HG03175 (cell line): ENCODE measurements at regions not wholly inside any gene's neighbourhood (a gene's known extent, or its start where the extent isn't known, plus 50 kb on each side); places are given as distances from the start of the nearest gene placed in this dataset.
A peak's percentile ranks its signal among the peaks of the same experiment; 100 is the strongest.

Experiments
- ATAC-seq: cut with Tn5 transposase; IDR thresholded peaks from one replicate; pipeline ENCODE4 v1.9.1; 2021; ENCODE audit warnings: mild to moderate bottlenecking, moderate library complexity; ENCODE audit not compliant: unreplicated experiment

GRCh38 chr3:106255870-106256248 is 387.0 kb upstream of the CBLB start:
- peak; percentile 90 for ATAC-seq

DNA sequence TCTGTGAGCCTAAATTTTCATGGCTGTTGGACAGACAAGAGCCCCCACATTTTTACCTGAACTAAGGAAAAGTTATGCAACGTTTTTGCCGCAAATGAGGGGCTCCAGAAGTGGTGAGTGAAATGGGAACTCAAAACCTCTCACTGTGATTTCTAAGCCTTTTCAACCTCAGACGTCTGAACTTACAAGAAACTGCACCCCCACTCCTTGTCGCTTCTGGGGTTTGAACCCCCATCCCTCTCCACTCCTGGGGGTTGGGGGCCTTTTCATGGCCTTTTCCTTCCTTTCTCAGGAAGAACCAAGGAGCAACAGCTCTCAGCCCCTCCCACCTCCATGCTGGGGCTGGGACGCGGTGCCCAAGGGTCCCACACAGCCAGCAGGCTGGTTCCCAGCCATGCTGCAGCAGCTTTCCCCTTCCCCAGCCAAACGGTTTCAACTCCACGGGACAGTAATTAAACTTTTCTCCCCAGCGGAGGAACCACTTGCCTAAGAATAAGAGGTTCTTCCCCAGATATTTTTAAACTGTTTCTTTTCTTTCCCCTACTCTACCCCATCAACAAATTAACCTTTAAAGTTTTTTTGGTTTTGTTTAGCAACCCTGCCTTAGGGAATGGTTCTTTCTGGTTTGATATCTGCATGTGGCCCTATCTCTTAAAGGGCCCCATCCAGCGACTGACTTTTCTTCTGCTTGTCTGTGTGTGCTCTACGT is 387.6 kb upstream of the CBLB start:
- ATAC-seq = peak; percentile 35

DNA sequence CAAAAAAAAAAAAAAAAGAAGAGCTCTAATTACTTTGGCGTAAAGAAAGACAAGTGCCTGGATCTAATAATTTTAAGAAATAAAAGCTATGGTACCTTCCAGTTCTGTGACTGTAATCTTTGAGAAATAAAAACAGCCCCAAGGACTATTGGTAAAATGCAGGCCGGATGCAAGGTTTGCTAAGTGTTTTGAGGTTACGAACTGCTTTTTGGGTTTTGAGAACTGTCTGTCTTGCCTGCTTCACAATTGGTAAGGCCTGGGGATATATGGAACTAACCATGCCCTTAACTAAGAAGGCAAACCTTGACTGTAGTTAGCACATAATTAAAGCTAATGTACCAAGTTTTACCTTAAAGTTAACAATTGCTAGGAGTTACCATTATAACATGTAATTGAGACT is 388.4 kb upstream of the CBLB start:
- peak; percentile 8 for ATAC-seq

DNA sequence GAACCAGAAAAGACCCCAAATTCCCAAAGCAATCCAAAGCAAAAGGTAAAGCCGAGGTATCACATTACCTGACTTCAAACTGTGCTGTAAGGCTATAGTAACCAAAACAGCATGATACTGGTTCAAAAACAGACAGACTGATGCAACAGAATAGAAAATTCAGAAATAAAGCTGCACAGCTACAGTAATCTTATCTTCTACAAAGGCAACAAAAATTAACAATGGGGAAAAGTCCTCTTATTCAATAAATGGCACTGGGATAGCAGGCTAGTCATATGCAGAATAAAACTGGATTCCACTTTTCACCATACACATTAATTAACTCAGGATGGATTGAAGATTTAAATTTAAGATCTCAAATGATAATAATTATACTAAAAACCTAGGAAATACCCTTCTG is 392.6 kb upstream of the CBLB start:
- ATAC-seq = no peak

DNA sequence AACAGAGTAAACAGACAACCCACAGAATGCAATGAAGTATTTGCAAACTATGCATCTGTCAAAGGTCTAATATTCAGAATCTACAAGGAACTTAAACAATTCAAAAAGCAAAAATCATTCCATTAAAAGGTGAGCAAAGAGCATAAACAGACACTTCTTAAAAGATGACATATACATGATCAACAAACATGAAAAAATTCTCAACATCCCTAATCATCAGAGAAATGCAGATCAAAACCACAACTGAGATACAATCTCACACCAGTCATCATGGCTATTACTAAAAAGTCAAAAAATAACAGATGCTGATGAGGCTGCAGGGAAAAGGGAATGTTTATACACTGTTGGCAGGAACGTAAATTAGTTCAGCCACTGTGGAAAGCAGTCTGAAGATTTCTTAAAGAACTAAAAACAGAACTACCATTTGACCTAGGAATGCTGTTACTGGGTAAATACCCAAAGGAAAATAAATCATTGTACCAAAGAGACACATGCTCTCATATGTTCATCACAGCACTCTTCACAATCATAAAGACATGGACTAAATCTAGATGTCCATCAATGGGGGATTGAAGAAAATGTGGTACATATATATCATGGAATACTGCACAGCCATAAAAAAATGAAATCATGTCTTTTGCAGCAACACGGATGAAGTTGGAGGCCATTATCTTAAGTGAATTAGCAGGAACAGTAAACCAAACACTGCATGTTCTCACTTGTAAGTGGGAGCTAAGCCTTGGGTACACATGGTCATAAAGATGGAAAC is 393.3 kb upstream of the CBLB start:
- ATAC-seq = no peak

DNA sequence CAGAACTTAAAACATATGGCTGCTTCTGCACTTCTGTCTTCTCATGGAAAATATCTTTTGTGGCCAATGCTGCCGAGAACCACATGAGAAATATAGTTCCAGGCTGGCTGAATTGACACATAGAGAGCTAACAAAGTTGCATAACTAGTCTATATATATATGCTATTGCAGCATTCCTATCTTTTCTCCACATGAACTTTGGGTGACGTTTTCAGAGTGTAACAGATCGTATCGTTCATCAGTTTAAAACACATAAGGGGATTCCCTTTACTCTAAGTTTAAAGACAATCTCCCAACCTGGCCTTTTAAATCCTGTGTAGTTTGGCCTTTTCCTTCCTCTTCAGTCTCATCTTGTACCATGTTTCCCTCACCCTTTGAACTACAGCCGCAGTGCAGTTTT is 394.2 kb upstream of the CBLB start:
- no peak for ATAC-seq

DNA sequence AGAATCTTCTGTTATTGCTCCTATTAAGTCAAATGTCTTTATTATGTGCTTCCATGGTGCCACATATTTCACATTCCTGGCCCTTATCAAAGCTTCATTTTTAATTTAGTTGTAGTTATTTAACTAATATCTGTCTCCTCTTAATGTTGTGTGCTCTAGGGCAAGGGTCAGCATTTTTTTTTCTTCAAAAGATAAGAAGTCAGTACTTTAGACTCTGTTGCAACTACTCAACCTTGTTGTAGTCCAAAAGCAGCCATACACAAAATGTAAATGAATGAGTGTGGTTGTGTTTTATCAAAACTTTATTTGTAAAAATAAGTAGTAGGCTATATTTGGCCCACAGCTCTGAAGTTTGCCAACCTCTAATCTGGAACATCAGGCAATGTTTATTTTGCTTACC is 394.7 kb upstream of the CBLB start:
- no peak for ATAC-seq

DNA sequence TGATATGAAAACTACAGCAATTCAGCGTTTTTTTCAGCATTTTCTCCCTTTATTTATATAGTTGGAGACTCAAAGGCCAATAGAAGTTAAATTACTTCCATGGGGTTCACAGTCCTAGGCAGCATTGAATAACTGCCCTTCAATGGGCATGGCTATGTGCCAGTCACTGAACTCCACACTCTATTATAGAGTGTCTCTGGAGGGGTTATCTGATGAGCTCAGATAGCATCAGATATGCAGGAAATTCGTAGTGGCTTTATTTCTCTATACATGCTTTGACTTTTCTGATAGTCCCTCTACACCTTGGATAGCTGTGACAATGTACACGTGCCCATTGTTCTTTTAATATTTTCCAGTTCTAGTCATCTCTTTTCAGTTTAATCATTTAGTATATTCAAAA is 396.9 kb upstream of the CBLB start:
- ATAC-seq = no peak

GRCh38 chr3:106268696-106269095 is 399.9 kb upstream of the CBLB start:
- no peak for ATAC-seq

GRCh38 chr3:106272302-106272701 is 403.5 kb upstream of the CBLB start:
- no peak for ATAC-seq

- ATAC-seq = no peak
Measured at GRCh38 chr3:106275592-106275991, 406.8 kb upstream of the CBLB start.

DNA sequence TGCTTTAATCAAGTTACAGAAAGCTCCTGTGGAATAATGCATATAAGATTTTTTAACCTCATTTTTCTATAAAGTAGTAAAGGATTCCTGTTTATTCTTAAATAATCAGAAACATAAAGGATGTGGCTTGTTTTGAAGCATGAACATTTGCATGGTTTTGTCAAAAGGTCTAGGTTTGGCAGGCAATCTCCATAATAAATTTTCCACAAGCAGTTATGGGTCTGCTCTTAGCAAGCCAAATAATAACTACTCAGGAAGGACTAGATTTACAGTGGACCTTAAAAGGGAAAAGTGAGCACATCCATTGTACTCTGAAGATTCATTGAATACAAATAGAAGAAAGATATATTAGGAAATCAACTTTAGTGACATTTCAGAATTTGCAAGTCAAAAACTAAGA is 407.3 kb upstream of the CBLB start:
- ATAC-seq = no peak

DNA sequence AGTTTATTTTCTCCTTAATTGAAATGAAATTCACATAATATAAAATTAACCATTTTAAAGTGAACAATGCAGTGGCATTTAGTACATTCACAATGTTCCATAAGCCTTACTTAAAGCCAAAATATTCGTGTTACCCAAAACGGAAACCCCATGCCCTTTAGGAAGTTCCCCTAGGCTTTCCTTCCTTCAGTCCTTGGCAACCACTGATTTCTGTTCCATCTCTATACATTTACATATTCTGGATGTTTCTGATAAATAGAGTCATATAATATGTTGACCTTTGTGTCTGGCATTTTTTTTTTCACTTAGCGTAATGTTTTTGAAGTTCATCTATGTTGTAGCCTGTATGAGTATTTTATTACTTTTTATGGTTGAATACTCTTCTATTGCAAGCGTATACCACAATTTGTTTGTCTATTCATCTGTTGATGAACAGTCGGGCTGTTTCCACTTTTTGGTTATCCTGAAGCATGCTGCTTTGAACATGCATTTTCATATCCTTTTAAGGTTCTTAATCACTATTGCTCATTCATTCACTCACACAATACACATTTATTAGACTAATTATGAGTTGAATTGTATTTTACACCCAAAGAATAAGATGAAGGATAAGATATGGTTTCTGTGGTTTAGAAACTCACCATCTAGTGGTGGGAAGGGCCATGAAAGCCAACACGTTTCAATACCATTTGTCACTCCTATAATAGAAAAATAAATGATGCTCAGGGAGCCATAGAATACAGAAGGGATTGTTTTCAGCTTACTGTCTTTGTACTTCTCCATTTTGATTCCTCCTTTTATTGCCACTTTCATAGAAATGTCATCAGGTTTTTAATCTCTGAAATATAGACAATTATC is 408.2 kb upstream of the CBLB start:
- ATAC-seq = no peak

- no peak for ATAC-seq
Measured at GRCh38 chr3:106277731-106278130, 408.9 kb upstream of the CBLB start.

DNA sequence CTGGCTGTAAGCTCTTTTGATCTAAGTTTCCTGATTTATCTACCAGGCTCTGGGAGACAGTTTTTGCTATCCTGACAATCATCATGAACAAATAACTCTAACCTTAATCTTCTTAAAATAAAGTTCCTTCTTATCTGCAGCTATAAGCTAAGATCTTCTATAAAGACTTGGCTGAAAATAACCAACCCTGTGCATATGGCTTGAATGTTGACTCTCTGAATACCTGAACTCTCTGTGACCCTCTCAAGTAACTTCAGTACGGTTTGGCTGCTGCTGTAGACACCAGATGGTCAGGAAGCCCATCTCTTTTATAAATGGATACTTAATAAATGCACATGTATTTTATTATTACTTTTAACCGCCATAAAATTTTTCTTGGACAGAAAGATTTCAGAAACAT is 412.4 kb upstream of the CBLB start:
- ATAC-seq = no peak

- ATAC-seq = no peak
Measured at GRCh38 chr3:106282943-106283342, 414.1 kb upstream of the CBLB start.

DNA sequence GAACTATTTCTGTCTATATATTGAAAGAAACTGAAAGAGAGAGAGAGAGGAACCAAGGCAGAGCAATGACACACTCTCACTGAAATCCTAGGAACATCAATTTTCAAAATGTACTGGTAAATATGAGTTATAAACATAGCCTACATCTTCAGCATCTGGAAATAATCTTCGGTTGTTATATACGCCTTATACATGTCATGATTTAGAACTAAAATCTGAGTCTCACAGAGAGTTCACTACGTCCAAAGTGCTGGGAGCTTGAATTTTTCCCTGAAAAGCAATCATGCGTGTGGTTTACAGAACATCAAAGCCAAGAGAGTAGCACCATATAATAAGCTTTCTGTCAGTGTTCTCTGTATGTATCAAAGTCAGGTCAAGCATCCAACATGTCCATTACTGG is 420.0 kb upstream of the CBLB start:
- ATAC-seq = no peak

- ATAC-seq = no peak
Measured at GRCh38 chr3:106290304-106290997, 421.6 kb upstream of the CBLB start.

GRCh38 chr3:106293161-106293560 is 424.3 kb upstream of the CBLB start:
- no peak for ATAC-seq

GRCh38 chr3:106294121-106294520 is 425.3 kb upstream of the CBLB start:
- ATAC-seq = no peak

DNA sequence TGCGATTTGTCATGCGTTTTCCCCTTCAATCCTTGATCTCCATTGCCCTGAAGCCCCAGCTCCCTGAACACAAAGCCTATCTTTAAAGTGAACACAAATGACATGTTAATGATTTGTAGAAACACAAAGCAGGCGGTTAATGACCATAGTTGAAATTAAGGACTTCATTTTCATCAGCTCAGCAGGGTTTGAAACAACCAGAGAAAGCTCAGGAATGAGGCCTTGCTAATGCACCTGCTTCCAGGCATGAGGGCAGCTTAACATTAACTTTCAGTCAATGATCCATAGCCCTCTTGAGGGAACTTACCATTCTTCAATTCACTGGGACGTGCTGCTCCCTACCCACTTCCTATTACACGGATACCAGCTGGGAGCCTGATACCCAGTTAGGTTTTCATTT is 427.2 kb upstream of the CBLB start:
- ATAC-seq = no peak
